SU-DHL-6 (cell line): ENCODE measurements at regions not wholly inside any gene's neighbourhood (a gene's known extent, or its start where the extent isn't known, plus 50 kb on each side); places are given as distances from the start of the nearest gene placed in this dataset.

Experiments used
- EZH2phosphoT487 ChIP-seq: fragments of 200-600 bp; sonication (generic), shearing (Covaris generic); conservative IDR thresholded peaks from 2 replicates; pipeline ENCODE4 v1.6.1; 2018; ENCODE audit warnings: mild to moderate bottlenecking, antibody characterized with exemption, low read length, moderate library complexity, mixed read lengths
- TF ChIP-seq, protein P1 (sequence below): fragments of 200-600 bp; sonication (generic); IDR thresholded peaks from one replicate; pipeline ENCODE4 v1.5.1; 2017; ENCODE audit warnings: antibody characterized with exemption, mild to moderate bottlenecking, low read length, moderate library complexity; ENCODE audit not compliant: insufficient read depth, poor library complexity, severe bottlenecking

DNA sequence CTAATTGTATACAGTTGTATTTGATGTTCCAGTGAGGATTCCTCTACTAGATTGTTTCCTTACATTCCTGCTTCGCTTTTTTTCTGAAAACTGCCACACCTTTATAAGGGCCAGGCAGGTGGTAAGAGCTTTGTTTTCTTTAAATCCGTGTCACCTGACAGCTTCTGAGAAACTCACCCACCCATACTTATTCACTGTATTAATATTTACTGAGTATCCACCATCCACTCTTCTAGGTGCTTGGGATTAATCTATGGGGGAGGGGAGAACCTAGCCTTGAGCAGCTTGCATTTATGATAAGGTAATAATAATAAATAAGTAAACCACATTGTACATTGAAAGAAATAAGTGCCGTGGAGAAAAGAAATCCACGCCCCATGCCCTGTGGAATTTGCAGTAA lies 174.7 kb upstream of the AGAP1 start:
- TF ChIP-seq, protein P1, sequence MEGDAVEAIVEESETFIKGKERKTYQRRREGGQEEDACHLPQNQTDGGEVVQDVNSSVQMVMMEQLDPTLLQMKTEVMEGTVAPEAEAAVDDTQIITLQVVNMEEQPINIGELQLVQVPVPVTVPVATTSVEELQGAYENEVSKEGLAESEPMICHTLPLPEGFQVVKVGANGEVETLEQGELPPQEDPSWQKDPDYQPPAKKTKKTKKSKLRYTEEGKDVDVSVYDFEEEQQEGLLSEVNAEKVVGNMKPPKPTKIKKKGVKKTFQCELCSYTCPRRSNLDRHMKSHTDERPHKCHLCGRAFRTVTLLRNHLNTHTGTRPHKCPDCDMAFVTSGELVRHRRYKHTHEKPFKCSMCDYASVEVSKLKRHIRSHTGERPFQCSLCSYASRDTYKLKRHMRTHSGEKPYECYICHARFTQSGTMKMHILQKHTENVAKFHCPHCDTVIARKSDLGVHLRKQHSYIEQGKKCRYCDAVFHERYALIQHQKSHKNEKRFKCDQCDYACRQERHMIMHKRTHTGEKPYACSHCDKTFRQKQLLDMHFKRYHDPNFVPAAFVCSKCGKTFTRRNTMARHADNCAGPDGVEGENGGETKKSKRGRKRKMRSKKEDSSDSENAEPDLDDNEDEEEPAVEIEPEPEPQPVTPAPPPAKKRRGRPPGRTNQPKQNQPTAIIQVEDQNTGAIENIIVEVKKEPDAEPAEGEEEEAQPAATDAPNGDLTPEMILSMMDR = no peak
- no peak for TF ChIP-seq EZH2phosphoT487
